HG03097 (cell line): ENCODE measurements at regions not wholly inside any gene's neighbourhood (a gene's known extent, or its start where the extent isn't known, plus 50 kb on each side); places are given as distances from the start of the nearest gene placed in this dataset.
A peak's percentile ranks its signal among the peaks of the same experiment; 100 is the strongest.
"Not testable (repeated sequence)": the region's sequence is repeated elsewhere in the genome, so short reads cannot be mapped to it uniquely, and the experiment has no call there.

Source experiments
- ATAC-seq: cut with Tn5 transposase; IDR thresholded peaks from one replicate; pipeline ENCODE4 v1.9.1; 2021; ENCODE audit not compliant: unreplicated experiment, low FRiP score

GRCh38 chr4:188717661-188718060, 578.4 kb downstream of the TRIML1 start:
- ATAC-seq: no peak

GRCh38 chr4:188719794-188720193, 580.6 kb downstream of the TRIML1 start:
- ATAC-seq: no peak

- ATAC-seq: no peak
Observed at GRCh38 chr4:188722911-188723310, 583.7 kb downstream of the TRIML1 start.

- ATAC-seq: no peak
Observed at GRCh38 chr4:188727746-188728145, 588.5 kb downstream of the TRIML1 start.

GRCh38 chr4:188728359-188728758, 589.1 kb downstream of the TRIML1 start:
- ATAC-seq: no peak

GRCh38 chr4:188732131-188732530, 592.9 kb downstream of the TRIML1 start:
- ATAC-seq: no peak

- no peak for ATAC-seq
Observed at GRCh38 chr4:188735082-188735481, 595.8 kb downstream of the TRIML1 start.

- ATAC-seq: no peak
Observed at GRCh38 chr4:188737251-188738002, 598.2 kb downstream of the TRIML1 start.

- peak; percentile 40 for ATAC-seq
Observed at GRCh38 chr4:188738290-188738689, 599.0 kb downstream of the TRIML1 start.

GRCh38 chr4:188740172-188740571, 600.9 kb downstream of the TRIML1 start:
- not testable (repeated sequence) for ATAC-seq

- not testable (repeated sequence) for ATAC-seq
Observed at GRCh38 chr4:188740791-188741190, 601.5 kb downstream of the TRIML1 start.

GRCh38 chr4:188754372-188755002, 615.2 kb downstream of the TRIML1 start:
- no peak for ATAC-seq

- ATAC-seq: no peak
Observed at GRCh38 chr4:188767496-188767895, 628.3 kb downstream of the TRIML1 start.

- ATAC-seq: no peak
Observed at GRCh38 chr4:188778905-188779304, 639.7 kb downstream of the TRIML1 start.

- ATAC-seq: no peak
Observed at GRCh38 chr4:188779581-188779980, 640.3 kb downstream of the TRIML1 start.

GRCh38 chr4:188780028-188780427, 640.8 kb downstream of the TRIML1 start:
- ATAC-seq: no peak

GRCh38 chr4:188780686-188781085, 641.4 kb downstream of the TRIML1 start:
- no peak for ATAC-seq

GRCh38 chr4:188781655-188782054, 642.4 kb downstream of the TRIML1 start:
- ATAC-seq: no peak

GRCh38 chr4:188783175-188783574, 643.9 kb downstream of the TRIML1 start:
- no peak for ATAC-seq

GRCh38 chr4:188783606-188784160, 644.4 kb downstream of the TRIML1 start:
- no peak for ATAC-seq

- not testable (repeated sequence) for ATAC-seq
Observed at GRCh38 chr4:188796600-188796999, 657.4 kb downstream of the TRIML1 start.

GRCh38 chr4:188797011-188797410, 657.8 kb downstream of the TRIML1 start:
- not testable (repeated sequence) for ATAC-seq
